Middle frontal gyrus (tissue), 1 donor: ENCODE measurements at regions not wholly inside any gene's neighbourhood (a gene's known extent, or its start where the extent isn't known, plus 50 kb on each side); places are given as distances from the start of the nearest gene placed in this dataset.
"Not testable (repeated sequence)": the region's sequence is repeated elsewhere in the genome, so short reads cannot be mapped to it uniquely, and the experiment has no call there.

Experiments used
- DNase-seq: peaks from one replicate; pipeline ENCODE4 v3.0.0-alpha.2; 2015; ENCODE audit warnings: low spot score; ENCODE audit errors: extremely low spot score

DNA sequence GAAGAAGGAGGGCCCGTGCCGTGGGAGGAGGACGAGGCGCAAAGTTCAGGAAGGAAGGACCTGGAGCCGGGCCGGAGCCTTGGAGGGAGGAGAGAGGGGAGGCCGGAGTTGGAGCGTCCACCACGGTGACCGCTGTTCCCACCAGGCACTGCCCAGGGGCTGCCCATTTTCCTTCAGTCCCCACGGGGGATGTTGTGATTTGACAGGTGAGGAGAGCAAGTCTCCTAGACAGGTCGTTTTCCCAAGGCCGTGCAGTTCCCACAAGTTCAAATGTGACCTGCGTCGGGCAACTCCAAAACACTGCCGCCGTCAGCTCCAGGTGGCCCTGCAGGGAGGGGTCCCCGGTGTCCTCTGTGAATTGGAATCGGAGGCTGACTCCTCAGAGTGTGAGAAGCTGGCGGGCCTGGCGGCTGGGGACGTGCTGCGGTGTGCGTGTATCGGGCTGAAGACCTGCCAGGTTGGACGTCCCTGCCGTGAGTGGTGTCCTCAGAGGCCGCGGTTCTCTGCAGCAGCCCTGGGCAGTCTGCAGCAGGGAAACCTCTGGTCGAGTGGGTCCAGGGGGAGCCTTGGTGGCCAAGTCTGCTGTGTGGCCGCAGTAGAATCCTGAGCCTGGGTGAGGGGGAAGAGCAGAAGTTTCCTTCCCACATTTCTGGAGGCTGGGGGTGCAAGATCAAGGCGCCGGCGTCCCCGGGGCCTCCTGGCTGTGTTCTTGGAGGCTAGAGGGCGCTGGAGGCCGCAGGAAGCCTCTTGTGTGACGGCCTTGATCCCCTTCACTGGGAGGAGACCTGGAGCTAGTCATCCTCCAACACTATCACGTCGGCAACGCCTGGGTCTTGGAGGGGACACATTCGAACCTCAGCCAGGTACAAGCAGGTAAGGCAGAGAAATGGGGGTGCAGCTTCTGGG is 115.1 kb upstream of the FRMD1 start:
- no peak for DNase-seq

DNA sequence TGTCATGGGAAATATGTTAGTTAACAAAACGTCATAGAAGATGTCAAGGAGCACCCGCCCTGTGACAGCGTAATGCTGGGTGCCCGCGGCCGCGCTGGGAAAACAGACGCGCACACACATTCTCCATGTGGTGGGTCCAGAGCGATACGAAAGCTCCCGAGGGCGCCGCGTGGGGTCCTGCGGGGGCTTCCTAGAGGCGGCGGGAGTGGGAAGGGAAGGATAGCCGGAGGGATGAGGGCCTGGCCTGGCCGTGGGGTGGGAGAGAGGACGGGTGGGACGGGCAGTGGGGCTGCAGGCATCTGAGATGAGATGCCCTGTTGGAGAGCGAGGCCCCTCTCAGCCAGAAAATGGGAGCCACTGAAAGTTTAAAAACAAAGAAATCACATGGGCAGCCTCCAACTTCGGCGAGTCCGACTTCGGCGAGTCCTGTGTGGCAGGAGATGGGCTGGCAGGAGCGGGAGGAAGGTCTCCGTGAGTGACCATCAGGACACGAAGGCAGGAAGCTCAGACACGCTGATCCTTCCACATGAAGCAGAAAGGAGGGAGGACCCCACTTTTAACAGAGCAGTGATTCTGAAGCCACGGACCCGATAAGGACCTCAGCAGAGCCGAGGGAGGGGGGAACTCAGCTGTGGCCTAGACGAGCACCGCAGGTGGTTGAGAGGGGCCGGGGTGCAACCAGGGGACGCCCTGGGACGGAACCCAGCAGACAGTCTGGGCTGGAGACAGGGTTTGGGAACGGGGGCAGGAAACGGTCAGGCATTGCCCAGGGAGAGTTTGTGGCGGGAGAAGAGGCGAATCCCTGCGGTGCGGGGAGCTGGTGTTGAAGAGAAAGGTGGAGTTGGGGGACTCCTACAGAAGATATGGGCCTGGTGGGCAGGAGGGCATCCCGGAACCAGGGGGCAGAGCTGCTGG is 114.1 kb upstream of the FRMD1 start:
- DNase-seq, result no peak

DNA sequence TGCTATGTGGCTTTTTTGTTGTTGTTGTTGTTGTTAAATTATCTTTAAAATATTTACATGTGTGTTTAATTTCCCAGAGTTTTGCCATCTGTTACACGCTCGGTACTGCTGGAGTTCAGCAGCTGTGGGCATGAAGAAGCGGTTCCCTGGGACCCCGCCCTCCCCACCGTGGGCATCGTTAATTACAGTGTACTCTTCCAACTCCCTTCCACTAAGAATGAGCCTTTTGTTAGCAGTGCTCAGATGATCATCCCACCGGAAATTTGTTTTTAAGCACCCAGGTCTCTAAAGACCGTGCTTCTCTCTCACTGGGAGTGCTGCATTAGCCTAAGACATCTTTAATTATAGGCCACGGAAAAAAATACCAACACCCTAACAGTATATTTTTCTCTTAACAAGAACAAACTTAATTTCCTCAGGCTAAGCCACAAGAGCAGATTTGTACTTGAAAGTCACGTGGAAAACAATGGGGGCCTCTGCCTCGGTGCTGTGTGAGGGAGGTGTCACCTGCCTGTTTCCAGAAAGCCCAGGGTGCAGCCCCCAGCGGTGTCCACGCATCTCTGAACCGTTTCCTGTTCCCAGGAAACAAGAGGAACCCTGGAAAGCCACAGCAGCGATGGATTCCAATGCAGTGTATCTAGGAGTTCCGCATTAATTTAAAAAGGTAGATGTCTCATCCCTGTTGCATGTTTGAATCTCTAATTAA is 113.3 kb upstream of the FRMD1 start:
- no peak for DNase-seq

DNA sequence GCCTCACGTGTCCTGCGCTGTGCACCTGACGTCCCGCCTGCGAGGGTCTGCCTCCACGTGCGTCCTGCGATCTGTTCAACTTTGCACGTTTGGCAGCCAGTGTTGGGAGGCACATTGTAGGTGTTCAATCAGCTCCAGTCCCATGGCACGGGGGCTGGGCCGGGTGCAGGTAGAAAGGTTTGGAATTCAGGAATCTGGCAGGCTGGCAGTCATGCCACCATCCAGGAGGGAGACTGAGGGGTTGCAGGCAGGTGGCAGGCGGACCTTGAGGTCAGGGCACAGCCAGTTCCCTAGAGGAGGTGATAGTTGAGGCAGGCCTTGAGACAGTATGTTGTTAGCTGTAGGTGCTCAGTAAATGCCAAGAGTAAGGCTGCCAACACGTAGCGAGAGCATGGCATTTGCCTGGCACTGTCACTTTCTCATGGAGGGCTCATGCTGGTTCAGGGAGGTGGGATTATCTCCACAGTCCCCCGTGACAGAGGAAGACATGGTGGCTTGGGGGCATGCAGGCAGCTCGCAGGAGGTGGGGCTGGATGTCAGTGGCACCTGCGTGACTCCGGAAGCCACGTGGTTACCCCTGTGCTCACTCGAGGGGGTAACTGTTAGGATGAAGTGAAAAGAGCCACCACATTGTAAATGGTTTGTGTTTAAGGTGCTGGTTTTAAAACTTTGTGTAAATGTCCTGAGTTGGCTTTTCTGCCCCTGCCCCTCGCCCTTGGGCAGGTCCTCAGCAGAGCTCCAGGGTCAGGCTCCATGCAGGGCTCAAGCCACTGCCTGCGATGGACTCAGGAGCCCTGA is 111.8 kb upstream of the FRMD1 start:
- no peak for DNase-seq

DNA sequence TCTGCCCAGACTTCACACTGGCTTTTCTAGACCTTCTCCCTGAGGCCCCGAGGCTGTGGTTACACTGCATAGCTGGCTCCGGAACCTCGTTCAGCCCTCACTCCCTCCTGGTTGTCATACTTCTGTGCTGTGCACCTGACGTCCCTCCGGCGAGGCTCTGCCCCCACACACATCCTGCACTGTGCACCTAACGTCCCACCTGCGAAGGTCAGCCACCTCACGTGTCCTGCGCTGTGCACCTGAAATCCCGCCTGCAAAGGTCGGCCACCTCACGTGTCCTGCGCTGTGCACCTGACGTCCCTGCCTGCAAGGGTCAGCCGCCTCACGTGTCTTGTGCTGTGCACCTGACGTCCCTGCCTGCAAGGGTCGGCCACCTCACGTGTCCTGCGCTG is 111.0 kb upstream of the FRMD1 start:
- no peak for DNase-seq

DNA sequence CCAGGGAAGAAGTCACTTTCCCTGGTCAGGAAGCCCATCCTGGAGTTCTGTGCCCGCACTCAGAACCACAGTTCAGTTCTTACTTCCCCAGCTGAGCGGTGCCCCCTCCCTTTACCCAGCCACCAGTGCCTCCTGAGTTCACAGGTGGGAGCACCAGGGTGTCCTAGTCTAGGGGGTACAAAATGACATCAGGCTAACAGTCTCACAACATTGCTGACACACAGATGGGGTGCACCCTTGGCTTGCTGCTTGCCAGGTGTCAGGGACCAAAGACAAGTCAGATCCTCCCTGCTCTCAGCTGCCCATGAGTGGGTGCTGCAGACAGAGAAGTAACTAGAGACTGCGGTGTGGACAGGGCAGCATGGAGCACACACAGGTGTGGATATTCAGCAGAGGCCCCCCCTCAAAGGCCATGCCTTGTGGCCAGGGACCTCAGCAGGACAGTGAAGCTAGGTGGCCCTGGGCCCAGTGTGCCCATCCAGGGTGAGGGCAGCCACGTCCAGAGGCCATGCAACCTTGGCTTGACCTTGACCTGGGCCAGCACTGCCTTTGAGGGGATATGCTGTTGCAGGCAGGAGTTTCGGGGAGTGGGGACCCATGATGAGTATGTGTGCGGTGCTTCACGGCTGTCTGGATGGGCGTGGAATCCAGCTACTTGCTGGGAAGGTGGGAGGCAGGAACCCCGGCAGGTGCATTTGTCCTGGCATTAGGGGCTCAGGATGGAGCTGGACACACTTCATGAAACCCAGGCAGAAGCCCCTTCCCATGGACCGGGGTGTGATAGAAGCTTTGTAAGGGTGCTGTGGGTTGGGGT is 110.4 kb upstream of the FRMD1 start:
- DNase-seq, result no peak

DNA sequence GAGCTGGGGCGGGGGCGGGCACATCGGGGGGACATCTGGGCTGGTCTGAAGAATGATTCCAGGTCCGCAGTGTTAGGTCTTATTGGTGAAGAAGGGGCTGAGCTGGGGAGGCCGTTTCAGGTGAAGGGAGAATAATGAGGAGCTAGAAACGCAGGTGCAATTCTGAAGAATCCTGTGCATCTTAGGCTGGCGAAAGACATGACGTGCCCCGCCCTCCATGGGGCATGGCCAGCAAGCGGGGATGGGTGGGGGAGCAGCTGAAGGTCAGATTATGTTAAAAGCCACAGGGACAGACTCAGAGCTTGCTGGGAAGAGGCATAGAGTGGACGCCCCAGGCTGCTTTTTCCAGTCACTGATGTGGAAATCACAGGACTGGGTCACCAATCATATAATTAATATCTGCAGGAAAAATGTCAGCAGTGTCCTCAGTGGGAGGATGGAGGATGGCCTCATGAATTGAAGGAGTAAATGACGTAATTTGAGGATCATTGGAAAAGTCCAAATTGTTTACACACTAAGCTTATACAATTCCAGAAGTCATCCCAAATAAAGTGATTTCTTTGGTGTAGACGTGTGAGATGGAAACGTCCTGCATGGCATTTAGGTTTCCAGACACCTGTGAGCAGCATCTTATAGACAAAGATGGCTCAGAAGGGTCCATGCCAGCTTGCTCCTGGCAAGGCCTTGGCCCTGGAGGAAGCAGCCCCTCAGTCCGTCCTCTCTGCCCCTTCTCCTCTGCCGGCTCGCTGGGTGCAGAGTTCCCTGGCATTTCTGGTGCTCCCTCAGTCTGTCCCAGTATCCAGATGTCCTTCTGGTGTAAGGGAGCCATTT is 109.6 kb upstream of the FRMD1 start:
- no peak for DNase-seq

DNA sequence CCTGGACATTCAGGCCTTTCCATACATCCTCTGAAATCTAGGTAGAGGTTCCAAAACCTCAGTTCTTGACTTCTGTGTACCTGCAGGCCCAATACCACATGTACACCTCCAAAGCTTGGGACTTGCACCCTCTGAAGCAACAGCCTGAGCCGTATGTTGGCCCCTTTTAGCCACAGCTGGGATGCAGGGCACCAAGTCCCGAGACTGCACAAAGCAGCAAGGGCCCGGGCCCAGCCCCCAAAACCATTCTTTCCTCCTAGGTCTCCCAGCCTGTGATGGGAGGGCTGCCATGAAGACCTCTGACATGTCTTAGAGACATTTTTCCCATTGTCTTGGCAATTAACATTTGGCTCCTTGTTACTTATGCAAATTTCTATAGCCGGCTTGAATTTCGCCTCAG is 107.4 kb upstream of the FRMD1 start:
- no peak for DNase-seq

DNA sequence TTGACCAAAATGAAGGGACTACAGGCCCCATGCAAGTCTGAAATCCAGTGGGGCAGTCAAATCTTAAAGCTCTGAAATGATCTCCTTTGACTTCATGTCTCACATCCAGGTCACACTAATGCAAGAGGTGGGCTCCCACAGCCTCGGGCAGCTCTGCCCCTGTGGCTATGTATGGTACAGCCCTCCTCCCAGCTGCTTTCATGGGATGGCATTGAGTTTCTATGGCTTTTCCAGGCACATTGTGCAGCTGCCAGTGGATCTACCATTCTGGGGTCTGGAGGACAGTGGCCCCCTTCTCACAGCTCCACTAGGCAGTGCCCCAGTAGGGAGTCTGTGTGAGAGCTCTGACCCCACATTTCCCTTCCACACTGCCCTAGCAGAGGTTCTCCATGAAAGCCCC is 107.0 kb upstream of the FRMD1 start:
- DNase-seq, result not testable (repeated sequence)

DNA sequence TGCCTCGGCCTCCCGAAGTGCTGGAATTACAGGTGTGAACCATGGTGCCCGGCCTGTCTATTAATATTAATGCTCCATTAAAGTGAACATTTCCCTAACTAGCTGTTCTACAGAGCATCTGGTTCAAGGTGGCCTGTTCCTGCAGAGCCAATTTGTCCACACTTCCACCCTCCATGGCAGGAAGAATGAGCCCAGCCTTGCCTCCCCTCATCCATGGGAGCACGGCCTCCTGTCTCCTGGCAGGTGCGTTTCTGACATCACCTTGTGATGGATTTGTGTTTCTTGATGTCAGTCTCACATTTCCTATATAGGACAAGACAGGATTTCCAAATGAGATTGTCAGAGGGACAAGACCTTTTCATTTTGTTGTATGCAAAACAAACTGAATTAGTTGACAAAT is 105.7 kb upstream of the FRMD1 start:
- DNase-seq, result no peak

DNA sequence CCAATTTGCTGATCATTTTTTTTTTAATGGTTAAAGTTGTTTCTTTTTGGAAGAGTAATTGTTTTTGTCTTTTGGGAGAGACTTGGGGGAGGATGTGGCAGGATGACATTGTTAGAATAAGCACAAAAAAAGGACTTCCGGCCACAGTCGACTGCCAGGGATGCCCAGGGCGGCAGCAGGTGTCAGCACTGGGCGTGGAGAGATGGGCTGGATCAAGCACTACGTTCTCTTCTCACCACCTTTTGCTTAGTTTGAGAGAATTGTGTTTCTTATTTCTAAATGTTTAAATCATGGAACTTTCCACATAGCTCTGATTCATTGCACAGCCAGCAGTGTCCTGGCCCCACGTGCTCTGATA is 104.6 kb upstream of the FRMD1 start:
- no peak for DNase-seq

DNA sequence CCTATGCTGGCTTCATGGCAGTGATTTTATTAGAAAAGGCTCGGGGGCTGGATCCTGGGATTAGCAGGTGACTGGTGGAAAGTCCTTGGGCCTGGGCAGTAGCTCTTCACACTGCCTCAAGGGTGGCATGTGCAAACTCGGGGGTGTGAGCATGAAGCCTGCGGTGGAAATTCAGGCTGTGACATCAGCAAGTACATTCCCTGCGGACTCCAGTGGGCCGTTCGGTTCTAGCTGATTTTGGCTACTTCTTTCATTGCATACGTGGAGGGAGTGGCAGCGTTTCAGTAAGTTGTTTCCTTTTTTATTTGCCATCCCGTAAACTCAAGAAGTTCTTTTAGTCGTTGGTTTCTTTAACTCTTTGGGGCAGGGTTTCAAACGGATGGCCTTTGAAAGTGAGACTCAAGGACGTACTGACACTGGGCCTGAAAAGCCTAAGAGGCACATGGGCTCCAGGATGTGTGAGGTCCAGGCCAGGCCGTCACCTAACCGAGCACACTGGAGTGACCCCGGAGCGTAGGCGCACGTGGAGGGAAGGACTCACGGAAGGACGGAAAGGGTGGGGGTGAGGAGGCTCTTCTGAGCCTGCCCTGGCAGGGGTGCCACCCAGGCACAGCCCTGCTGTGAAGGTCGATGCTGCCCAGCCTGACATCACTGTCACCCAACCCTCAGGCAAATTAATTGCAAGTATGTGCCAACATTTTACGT is 104.0 kb upstream of the FRMD1 start:
- no peak for DNase-seq

DNA sequence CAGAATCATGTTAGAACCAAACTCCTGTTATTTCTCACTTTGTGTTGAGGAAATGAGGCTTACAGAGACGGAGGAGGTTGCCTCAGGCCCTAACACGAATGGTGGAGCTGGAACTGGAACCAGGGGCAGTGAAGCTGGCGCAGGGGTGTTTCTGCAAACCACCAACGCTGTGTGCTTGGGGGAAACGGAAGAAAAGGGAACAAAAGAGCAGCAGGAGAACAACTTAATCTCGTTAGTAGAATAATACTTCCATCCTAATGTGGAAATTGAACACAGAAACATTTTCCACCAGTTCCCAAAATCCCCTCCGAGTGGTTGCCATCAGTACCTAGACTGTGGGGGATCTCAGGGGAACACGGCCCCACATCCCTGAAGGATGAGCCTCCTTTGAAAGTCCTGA is 103.4 kb upstream of the FRMD1 start:
- DNase-seq, result no peak

DNA sequence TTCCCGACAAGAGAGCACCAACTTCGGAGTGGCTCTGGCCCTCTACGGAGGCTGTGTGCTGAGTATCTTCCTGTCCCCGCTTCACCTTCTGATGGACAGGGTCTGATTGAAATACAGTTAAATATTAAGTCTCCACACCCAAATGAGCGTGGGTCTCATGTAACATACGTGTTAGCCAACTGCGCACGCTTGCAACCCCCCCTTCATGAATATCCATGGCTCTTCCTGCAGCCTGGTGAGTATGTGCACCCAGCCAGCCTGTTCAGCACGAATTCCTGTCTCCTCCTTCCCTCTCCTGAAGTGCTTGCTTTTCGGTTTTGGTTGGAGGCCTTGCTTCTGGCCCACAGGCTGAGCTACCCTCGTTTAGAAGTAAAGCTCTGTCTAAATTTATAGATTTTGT is 102.9 kb upstream of the FRMD1 start:
- no peak for DNase-seq

DNA sequence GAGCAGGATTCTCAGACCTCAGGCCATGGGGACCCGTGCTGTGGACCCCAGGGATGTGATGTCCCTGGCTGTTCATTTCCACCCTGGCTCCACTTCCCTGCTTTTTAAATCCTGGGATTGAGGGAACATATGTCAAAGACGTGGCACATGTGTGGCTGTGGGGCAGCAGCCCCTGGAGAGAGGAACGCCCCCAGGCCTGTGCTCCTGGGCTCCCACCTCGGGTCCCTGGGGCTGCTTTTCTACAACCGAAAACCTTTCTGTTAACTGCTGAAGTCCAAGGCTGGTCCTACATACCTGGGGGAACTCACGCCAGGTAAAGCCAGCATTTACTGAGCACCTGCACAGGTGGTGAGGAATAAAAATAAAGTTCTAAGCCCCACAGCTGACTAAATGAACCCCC is 102.3 kb upstream of the FRMD1 start:
- no peak for DNase-seq

DNA sequence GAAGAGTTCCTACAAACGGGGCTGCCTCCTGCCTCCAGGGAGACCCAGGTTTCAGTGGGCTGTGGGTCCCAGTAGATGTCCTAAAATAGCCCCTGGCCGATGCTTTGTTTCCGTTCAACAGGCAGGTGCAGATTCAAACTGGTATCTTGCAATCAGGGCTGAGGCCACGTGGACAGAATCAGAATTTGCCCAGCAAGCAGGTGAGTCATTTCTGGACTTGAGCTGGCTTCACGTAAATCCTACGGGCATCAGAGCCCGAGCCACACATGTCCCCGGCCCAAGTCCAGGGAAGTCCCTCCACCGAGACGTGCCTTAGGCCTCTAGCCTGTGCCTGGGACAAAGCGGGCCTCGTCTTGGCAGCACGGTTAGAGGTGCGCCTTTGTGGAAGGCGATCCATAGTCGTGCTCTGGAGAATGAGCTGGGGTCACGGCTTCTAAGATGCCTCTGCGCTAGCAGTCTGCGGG is 101.6 kb upstream of the FRMD1 start:
- DNase-seq, result no peak

DNA sequence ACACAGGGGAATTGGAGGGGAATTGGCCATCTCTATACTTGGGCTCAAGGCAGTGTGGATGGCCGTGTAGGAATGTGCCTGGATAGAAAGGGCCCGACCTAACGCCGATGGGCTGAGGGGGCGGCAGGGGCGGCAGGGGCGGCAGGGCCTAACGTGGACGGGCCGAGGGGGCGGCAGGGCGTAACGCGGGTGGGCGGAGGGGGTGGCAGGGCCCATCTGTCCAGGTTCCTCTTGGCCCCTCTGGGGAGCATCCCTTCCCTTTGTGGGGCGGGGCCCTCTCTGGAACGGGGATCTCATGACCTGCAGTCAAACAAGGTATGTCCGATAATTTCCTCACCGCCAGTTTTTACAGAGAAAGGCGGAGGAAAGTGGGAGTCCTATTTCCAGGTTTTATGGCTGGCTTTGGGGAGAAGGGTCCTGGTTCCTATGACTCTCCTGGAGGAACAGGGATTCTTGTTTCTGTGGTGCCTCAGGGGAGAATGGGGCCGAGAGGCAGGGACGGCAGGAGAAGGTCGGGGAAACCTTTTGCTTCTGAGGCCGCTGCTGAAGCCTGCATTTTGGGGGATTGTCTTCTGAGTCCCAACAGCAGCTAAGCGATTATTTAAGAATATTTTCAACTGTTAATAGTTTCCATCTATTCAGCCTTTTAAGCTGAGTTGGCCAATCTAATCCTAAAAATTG is 100.8 kb upstream of the FRMD1 start:
- DNase-seq, result no peak

DNA sequence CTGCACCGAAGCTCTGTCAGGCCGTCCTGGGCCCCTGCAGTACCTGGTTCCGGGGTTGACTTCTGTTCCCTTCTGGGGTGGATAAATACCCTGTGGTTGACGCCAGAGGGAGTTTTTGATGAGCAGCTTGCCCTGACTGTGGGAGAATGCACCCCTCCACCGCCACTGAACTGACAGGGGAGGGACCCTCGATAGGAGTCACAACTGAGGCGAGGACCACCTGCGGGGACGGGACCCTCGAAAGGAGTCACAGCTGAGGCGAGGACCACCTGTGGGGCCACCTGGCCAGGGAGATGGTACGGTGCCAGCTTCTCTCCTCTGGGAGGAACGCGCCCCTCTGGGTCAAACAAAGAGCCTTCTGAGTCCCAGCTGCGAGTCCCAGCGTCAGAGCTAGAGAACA is 100.1 kb upstream of the FRMD1 start:
- no peak for DNase-seq
